CD4-positive, alpha-beta T cell treated with Interleukin-1 beta for 1 hour (primary cell): ENCODE measurements at regions not wholly inside any gene's neighbourhood (a gene's known extent, or its start where the extent isn't known, plus 50 kb on each side); places are given as distances from the start of the nearest gene placed in this dataset.

Experiments
- DNase-seq, 2 donors: peaks; one replicate each; pipeline ENCODE4 v3.0.0-alpha.2; 2020 to 2022

DNA sequence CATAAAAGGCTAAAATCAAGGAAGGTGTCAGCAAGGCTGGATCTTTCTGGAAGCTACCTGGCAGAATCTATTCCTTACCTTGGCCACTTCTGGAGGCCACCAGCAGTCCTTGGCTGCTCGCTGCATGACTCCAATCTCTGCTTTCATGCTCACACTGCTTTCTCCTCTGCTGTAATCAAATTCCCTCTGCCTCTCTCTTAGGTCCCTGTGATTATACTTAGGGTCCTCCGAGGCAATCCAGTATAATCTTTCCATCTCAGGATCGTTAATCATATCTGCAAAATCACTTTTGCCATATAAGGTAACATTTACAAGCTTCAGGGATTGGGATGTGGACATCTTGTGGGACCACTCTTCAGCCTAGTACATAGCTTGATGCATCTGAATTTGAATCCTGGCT lies 110.7 kb upstream of the IVNS1ABP start:
- DNase-seq = no peak

DNA sequence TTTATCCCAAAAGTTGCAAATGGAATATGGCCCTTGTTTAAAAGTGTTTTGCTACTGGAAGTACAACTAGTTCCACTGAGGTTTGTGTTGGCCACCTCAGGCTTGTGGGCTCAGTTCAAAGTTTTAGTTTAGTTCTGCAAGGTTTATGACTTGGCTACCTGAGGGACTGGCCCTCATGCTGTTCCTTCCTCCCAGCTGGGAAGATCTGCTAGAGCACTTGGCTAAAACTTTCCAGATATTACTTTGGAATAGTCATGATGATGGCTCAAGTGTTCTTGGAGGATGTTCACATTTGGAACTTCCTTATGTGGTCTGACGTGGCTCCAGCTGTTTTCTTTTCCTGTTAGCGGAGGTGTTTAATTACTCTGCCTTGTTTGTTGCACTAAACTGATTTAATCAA lies 110.2 kb upstream of the IVNS1ABP start:
- no peak for DNase-seq

DNA sequence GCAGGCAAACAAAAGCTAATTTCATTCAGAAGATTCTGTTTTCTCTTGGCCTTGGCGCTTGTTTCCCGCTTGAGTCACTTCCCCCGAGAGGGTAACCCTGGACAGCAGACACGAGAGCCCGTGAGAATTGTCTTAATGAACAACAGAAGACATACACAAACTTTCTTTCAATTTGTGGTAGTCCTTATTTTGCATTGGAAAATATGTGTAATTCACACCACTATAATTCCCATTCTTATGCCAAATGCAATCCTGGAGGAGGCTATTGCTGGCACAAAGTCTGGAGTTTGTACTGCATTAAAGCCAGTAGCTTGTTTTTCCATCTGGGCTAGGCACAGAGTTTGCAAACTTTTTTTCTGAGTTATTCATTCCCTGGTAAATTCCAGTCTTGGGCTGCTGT lies 109.8 kb upstream of the IVNS1ABP start:
- no peak for DNase-seq

DNA sequence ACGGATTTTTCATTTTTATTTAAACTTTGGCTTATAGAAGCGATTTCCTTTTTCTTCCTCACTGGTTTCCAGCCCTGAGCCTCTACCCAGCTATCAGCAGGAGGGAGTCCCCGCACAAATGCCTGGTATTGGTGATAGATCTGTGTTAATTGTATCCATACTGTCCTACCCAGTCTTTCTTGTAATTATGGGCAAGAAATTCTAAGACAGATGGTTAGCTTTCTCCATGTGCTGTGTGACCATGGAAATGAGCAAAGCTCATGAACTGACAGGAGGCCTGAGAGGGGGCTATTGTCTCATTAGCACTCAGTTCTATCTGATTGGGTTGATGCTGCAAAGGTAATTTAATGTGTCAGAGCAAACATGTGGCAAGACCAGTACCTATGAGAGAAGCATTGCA lies 108.1 kb upstream of the IVNS1ABP start:
- DNase-seq = no peak

DNA sequence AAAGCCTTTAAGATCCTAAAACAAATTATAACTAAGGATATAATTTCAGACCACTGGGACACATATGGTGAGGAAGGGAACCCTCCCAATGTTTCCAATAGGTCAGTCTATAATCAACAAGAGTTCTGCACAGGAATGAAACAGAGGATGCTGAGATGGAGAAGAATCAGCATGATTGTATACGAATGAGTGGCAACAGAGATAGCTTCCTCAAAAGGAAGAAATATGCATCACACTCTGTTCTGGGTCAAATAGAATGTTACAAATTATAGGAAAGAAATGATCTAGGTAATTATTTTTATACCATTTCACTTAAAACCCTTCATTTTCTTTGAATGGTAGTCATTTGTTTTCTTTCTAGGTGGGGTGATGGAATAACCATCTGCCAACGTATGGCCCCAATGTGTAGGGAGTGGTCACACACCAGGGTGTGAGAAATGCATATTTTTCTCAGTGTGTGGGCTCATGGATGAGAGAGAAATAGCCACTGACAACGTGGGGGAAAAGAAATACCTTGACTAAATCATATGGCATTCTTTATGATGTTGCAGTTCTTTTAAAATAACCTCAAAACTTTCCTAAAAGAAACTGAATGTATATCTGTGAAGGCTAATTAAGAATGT lies 104.6 kb upstream of the IVNS1ABP start:
- no peak for DNase-seq

DNA sequence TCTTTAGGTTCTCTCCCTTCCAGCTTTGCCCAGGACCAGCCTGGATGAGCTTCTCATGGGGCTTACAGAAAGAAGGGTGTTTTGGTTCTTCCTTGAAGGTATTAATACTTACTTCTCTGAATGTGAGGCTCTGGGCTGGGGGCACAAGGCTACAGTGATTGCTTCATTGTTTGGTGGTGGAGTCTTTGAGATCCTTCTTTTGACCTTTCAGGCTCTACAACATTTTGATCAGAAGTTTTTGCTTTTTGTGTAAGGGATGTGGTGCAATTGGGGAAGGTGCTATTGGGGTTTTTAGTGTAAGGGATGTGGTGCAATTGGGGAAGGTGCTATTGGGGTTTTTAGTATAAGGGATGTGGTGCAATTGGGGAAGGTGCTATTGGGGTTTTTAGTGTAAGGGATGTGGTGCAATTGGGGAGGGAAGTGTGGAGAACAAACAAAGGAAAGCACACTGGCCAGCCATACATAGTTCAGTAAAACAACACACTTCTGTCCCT lies 103.6 kb upstream of the IVNS1ABP start:
- DNase-seq = peak; percentile 23 to 65

DNA sequence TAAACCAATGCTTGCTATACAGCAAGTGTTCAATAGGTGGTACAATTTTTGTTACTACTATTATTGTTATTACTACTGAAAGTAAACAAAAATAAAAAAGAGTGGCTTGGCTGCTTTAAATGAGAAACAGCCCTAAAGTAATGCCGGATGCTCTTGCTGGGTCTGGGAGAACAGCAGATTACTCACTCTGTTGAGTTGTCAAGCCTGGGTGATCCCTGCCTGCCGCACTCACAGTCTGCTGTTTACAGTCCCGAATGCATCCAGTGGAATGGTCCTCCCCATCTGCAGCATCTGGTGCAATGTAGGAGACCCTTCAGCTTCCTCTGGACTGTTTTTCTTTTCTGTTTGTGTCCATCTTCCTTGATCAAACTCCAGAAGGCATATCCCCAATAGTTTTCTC lies 102.7 kb upstream of the IVNS1ABP start:
- DNase-seq = no peak

DNA sequence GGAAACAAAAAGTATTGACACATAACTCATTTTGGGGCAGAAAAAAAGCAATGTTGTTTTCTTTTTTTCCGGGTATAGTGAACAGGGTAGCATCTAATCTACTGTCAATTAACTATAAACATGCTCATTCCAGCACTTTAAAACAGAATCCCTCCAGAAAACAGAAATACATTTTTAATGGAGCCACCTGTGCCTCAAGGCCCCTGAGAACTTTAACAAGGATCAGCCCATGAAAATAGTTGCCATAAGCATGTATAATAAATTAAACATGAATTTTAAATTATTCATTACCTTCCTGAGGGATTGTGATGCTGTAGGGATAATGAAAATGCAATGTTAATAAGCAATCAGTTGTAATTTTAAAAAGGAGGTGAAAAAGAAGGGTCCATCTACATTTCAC lies 101.4 kb upstream of the IVNS1ABP start:
- no peak for DNase-seq

DNA sequence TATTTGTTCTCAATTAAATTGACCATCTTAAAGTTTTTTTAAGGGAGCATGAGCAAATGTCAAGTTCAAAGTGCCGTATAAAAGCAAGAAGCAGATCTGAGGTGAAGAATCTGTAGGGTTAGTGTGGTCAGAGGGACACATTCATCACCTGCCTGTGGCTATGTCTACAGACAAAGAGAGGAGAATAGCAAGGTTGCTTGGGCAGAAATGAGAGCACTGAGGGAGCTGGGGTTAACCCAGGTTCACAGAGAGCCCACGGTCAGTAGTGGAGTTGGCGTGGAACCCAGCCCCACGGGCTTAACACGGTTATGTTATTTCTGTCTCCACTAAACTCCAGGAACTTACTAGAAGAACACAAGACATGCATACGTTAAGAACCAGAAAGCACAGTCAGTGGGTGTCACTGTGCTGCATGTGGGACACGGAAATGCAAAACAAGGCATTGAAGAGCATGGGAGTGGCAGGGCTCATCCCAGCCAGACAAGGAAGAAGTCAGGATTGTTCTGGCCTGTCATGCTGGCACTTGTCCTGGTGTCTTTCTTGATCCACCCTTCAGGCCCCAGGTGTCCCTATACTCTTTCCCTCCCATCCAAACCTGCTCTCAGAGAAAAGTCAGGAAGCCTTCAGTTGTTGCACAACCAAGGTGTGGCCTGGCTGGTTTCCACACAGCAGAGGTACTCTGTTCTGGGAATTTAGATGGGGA lies 95.5 kb upstream of the IVNS1ABP start:
- DNase-seq = no peak

DNA sequence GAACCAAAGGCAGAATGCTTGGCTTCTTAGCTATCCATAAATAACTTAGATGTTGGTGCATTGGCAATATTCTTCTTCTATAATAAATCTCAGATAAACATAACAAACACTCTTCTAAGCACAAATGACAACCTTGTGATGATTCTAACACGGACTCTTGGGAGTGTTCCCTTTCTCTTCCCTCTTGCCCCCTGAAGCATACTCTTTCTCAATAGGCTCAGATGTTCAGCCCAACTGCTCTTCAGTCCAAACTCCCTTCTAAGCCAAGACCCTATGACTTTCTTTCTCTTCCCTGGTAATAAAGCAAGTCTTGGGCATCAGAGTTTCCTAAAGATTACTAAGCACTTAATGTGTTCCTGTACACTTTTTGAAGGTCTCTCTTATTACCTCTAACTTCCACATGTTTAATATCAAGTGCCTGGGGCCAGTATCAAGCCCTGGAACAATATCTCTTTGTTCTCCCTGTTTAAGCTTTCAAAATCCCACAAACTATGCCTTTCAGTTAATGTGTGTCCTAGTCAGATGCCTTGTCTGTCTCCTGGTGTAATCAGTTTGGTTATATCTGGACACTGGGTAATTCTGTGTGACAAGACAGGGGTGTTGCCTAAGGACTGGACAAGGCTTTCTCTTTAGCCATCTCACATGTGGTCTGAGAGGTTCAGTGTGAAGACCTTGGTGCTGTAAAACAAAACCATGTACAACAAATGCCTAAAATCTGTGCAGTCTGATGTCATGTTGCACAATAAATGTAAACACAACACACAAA lies 92.9 kb upstream of the IVNS1ABP start:
- no peak for DNase-seq

DNA sequence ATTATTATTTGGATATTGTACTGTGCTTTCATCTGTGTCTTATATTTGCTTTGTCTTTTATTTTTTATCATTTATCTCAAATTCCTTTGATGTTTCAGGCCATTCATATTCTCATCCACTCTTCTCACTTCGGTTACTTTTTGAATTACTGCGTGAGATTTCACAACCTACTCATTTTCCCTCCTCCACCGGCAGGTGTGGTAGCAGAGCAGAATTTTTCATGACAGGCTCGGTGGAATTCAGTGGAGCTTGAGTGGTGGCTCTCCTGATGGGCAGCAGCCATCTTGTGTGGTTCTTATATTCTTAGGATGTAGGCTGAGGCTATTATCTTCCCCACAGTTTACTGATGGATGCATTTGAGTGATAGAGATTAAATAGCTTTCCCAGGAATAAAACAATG lies 92.3 kb upstream of the IVNS1ABP start:
- DNase-seq = no peak

DNA sequence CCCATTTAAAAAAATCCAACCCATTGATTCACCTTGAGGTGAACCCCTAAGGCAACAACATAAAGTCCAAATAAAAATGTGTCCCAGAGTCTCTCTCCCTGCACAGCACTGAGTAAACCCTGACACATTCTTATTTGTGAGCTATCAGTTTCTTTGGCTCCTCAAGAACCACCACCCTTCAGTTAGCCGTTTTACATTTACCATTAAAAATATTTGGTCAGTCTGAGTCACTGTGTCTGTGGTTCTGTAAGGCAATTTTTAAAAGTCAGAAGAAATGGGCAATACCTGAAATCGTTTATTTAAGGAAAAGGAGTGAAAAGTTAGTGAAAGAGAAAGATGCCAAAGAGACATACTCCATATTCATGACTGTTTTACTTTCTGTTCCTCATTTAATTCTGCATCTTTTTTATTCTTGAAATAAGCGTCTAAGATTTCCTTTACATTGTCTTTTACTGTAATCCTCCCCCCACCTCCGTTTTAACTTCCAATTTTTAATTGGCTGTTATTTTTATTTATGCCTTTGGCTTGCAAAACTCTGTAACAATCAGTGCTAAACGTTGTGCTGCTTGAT lies 91.7 kb upstream of the IVNS1ABP start:
- DNase-seq = no peak

DNA sequence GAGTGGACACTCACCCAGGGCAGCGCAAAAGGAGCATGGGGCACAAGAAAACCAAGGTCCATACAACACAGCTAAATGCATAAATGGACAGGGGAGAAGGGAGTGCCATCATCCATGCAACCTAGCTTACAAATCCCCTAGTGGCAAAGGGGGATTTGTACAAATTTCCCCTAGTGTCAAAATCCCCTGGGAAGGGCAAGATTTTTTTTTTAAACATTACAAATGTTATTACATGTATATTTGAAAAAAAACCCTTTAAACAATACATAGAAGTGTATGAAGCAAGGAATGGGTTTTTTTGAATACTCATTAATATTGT lies 89.6 kb upstream of the IVNS1ABP start:
- DNase-seq = no peak

DNA sequence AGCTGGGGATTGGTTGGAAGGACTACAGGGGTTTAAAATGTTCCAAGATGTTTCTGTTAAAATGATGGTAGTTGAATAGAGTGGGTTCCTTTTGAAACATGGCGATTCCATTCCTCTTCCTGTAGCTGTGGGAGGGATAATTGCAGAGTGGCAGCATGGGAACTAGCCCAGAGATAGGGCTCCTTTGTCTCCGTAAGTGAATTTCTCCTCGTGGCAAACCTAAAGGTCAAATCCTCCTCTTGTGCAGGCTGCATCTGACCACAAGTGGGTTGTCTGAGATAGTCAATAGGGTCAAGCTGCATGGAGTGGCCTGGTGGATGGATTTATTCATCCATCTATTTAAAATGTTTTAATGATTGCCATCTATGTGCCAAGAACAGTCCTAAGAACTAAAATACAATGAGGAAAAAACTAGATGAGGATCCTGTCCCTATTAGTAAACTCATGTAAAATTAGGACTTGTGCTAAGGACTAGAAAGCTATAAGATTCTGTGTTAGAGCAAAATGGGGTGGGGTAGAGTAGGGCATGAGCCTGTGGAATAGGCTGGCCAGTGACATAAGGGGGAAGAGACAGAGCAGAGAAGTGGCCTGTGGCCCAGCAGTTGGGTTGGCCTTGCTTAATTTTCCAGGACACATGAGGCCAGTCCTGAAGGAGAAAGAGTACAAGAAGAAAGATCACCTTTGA lies 89.1 kb upstream of the IVNS1ABP start:
- DNase-seq = no peak

DNA sequence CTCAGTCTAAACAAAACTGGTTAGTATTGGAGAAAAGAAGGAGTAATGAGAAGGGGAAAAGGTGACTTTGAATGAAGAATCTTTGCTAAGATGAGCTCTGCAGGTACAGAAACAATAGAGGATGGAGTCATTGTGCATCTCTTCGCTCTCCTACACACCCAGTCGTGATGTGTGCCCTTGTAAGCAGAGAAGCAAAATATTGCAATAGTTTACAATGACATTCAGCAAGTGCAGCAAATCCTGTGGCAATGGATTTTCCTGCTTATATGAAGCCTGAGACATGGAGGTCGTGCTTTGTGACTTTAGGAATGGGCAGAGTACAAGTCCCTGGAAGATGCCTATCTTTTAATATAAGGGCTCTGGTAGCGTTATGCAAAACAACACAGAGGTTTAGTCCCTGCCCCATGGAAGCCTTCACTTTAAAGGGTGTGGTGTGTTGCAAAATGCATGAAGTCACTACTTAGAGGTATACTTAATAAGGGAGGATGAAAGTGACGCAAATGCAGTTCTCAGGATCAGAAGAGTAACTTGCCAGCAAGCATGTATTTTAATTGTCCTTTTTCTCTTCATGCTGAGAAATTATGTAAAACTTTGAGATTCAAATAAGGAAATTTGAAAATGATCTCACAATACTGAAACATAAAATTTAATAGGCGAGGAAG lies 88.0 kb upstream of the IVNS1ABP start:
- no peak for DNase-seq

DNA sequence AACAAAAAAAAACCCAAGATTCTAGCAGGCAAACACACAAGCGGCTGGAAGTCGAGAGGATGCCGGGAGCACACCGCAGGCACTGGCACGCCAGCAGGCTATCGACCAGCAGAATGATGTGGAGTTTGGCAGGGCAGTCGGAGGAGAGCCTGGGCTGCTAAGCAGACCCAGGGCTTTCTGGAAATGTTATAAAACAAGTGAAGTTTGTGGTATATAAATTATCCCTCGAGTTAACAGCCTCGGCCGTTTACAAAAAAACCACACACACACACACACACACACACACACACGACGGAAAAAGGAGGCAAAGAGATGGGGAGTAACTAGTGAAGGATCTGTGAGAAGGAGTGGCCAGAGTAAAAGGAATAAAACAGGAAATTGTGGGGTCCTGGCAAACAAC lies 87.2 kb upstream of the IVNS1ABP start:
- DNase-seq = no peak

DNA sequence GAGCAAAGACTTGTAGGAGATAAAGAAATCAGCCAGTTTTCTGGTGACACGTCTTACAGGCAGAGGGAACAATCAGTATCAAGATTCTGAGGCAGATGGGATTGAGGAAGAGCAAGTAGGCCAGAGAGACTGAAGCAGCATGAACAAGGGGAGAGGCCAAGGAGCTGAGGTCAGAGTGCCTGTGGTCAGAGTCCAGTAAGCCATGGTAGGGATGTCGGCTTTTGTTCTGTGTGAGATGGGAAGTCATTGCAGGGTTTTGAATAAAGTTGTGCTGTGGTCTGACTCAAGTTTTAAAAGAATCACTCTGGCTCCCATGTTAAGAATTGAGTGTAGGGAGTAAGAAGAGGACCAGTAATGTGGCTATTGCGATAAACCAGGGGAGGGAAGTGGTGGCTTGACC lies 85.9 kb upstream of the IVNS1ABP start:
- DNase-seq = no peak

DNA sequence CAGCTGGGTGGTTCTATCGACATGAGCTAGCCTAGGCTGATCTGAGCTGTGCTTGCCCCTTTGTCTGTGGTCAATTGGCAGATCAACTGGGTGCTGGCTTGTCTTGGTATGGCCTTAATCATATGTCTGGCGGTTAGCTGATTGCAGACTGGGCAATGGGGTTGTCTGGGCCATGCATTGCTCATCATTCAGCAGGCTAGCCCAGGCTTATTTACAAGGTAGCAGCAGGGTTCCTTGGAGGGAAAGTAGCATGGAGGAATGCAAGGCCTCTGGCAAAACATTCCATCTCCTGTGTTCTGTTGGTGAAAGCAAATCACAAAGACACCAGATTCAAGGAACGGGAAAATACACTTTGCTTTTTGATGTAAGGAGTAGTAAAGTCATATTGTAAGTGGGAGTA lies 84.0 kb upstream of the IVNS1ABP start:
- DNase-seq = no peak

DNA sequence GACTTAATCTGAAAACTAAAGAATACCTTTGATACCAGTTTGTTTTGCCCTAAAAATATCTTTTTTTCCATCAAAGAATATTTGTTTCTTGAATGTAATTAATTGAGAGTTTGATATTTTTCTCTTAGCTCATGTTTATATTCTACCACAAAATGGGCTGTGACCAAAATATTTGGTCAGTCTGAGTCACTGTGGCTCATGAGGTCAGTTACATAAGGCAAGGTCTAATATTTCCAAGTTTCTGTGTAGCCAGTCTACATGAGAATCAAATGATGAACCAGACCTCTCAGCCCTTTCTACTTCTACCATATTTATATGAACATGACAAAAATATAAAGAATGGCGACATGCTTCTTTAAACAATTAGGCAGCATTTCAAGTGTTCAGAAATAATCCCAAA lies 83.0 kb upstream of the IVNS1ABP start:
- no peak for DNase-seq

DNA sequence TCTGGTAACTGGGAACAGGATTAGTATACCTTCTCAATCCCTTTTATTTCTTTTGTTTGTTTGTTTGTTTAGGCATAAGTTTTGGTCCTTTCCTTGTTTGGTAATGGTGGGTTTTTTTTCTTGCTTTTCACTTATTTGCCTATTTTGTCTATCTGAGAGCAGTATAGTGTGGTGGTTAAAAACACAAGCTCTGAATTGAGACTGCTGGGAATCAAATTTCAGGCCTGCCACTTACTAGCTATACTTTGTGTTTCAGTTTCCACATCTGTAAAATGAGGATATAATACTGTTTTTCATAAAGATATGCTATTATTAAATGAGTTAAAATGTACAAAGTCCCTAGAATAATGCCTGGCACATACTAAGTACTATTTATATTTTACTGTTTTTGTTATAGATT lies 81.6 kb upstream of the IVNS1ABP start:
- DNase-seq = no peak

DNA sequence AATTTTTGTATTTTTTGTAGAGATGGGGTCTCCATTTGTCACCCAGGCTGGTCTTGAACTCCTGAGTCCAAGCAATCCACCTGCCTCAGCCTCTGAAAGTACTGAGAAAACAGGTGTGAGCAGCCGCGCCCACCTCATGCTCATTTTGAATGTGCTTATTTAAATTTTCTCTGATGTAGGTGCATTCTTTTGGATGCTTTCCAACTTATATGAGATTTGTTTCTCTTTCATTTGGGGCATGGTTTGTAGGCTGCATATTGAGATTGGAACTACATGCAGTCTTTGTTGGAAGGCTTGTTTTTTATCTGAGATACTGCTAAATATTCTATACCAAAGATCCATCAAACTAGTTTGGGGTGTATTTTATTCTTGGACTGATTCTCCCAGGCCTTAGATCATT lies 81.0 kb upstream of the IVNS1ABP start:
- no peak for DNase-seq

DNA sequence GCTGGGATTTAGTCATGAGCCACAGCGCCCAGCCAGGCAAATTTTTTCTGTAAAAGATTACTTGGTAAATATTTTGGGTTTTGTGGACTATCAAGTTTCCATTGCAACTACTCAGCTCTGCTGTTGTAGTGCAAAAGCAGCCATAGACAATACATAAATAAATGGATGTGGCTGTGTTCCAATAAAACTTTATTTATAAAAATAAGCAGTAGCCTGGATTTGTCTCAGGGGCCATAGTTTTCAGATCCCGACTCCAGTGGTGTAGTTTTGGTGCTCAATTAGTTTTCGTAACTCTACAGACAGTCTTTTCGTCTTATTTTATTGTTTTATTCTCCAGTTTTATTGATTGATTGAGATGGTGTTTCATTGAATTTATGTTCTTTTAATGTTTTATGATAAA lies 80.1 kb upstream of the IVNS1ABP start:
- no peak for DNase-seq

DNA sequence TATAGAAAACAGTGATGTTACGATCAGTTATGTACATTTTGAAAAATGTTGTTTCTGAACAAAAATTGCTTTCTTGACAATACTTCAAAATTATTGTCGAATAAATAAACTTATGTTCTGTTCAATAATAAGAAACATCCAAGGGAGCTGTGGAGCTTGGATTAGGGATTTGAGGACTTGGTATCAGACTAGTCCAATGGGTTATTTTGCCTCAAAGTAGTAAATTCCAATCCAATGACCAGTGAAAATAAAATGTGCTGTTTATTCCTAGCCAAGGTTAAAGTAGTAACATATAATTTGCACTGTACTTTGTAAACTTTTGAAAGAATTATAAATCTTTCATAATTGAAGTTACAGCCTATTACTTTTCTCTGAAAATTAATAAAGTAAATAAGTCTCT lies 79.1 kb upstream of the IVNS1ABP start:
- no peak for DNase-seq
